Neural progenitor cell (in vitro differentiated cells): ENCODE measurements at regions not wholly inside any gene's neighbourhood (a gene's known extent, or its start where the extent isn't known, plus 50 kb on each side); places are given as distances from the start of the nearest gene placed in this dataset.

Experiments
- DNase-seq: peaks from one replicate; pipeline ENCODE4 v3.0.0-alpha.2; 2016; ENCODE audit warnings: low spot score
- H2AFZ ChIP-seq: fragments of 200-600 bp; sonication (generic); replicated peaks from 2 replicates; pipeline ENCODE4 v1.6.1; 2016; ENCODE audit warnings: antibody characterized with exemption
- H3F3A ChIP-seq: fragments of 200-600 bp; sonication (generic); 2 replicates; pipeline ENCODE4 v1.6.1; 2016; ENCODE audit warnings: antibody characterized with exemption, low read depth
- H3K27ac ChIP-seq: fragments of 200-600 bp; sonication (generic); 2 replicates; pipeline ENCODE4 v1.5.1; 2016; ENCODE audit warnings: mild to moderate bottlenecking
- H3K27me3 ChIP-seq: fragments of 200-600 bp; sonication (generic); 2 replicates; pipeline ENCODE4 v1.6.1; 2016; ENCODE audit warnings: mild to moderate bottlenecking, moderate library complexity
- H3K36me3 ChIP-seq: fragments of 200-600 bp; sonication (generic); 2 replicates; pipeline ENCODE4 v1.5.1; 2016
- H3K4me1 ChIP-seq: fragments of 200-600 bp; sonication (generic); 2 replicates; pipeline ENCODE4 v1.6.1; 2016; ENCODE audit warnings: mixed run types
- H3K4me2 ChIP-seq: fragments of 200-600 bp; sonication (generic); 2 replicates; pipeline ENCODE4 v1.6.1; 2016
- H3K4me3 ChIP-seq: fragments of 200-600 bp; sonication (generic); 2 replicates; pipeline ENCODE4 v1.5.1; 2016
- H3K79me2 ChIP-seq: fragments of 200-600 bp; sonication (generic); 2 replicates; pipeline ENCODE4 v1.6.1; 2016; ENCODE audit warnings: low read depth
- H3K9ac ChIP-seq: fragments of 200-600 bp; sonication (generic); 2 replicates; pipeline ENCODE4 v1.6.1; 2016
- H3K9me3 ChIP-seq: fragments of 200-600 bp; sonication (generic); 2 replicates; pipeline ENCODE4 v1.5.1; 2016; ENCODE audit warnings: low read depth
- H4K20me1 ChIP-seq: fragments of 200-600 bp; sonication (generic); 2 replicates; pipeline ENCODE4 v1.6.1; 2016; ENCODE audit warnings: low read depth
- H3K27ac Mint-ChIP-seq: 3 replicates; pipeline ENCODE4 v1.8.0; 2021; ENCODE audit warnings: mixed read lengths
- H3K27me3 Mint-ChIP-seq: 2 replicates; pipeline ENCODE4 v1.8.0; 2022; ENCODE audit warnings: low read depth, mild to moderate bottlenecking, inconsistent platforms, moderate library complexity, mixed read lengths; ENCODE audit not compliant: insufficient read depth
- H3K36me3 Mint-ChIP-seq: 3 replicates; pipeline ENCODE4 v1.8.0; 2021; ENCODE audit warnings: mixed read lengths
- H3K4me1 Mint-ChIP-seq: 3 replicates; pipeline ENCODE4 v1.8.0; 2021; ENCODE audit warnings: mixed read lengths
- H3K4me3 Mint-ChIP-seq: 3 replicates; pipeline ENCODE4 v1.8.0; 2021; ENCODE audit warnings: mild to moderate bottlenecking, moderate library complexity, mixed read lengths
- H3K9me3 Mint-ChIP-seq: 3 replicates; pipeline ENCODE4 v1.8.0; 2020; ENCODE audit warnings: mixed read lengths
- EZH2 ChIP-seq: fragments of 200-600 bp; sonication (generic); IDR thresholded peaks from 2 replicates; pipeline ENCODE4 v1.6.1; 2017; ENCODE audit warnings: antibody characterized with exemption, mild to moderate bottlenecking, moderate library complexity
- EZH2phosphoT487 ChIP-seq: fragments of 200-600 bp; sonication (generic); IDR thresholded peaks from 2 replicates; pipeline ENCODE4 v1.6.1; 2017; ENCODE audit warnings: antibody characterized with exemption
- TF ChIP-seq, protein P1 (sequence below): fragments of 200-600 bp; sonication (generic); IDR thresholded peaks from 2 replicates; pipeline ENCODE4 v1.5.1; 2017; ENCODE audit warnings: antibody characterized with exemption, mild to moderate bottlenecking

DNA sequence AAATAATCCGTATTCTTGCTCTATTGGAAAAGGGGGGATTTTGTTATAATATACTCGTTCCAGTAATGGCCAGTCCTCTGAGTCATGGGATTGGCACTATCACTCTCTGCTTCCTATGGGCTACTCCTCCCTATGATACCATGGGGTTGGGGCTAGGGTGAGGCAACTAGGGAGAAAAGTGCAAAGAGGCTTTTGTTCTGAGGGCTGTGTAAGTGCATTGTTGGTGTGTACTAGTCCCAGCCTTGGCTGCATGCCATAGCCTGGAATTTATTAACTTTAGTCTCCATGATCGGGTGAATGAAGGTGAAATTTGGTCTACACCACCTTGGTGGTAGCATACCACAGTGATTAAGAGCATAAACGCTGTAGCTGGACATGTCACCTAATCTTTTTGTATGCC is 247.6 kb downstream of the RPAP3 start:
- H3K9me3 Mint-ChIP-seq = peaks cover 15% of the 10 kb centered on the region
- no peaks in the 10 kb centered on the region for H3K36me3 Mint-ChIP-seq
- H3K4me3 Mint-ChIP-seq = no peak overlapping the region
- Histone ChIP-seq H3K4me1 (no peaks in the 10 kb centered on the region), H3K4me2 (no peak overlapping the region), H3K36me3 (no peaks in the 10 kb centered on the region), H3K27ac (no peak overlapping the region), H3K4me3 (no peak overlapping the region), H3K27me3 (no peaks in the 10 kb centered on the region), H3F3A (no peaks in the 10 kb centered on the region), H3K9me3 (no peaks in the 10 kb centered on the region), H3K79me2 (no peaks in the 10 kb centered on the region), H2AFZ (no peak overlapping the region), H3K9ac (no peak overlapping the region), H4K20me1 (no peaks in the 10 kb centered on the region)
- no peak for DNase-seq
- H3K27ac Mint-ChIP-seq = no peak overlapping the region
- H3K27me3 Mint-ChIP-seq = no peaks in the 10 kb centered on the region
- no peaks in the 10 kb centered on the region for H3K4me1 Mint-ChIP-seq
- no peak for TF ChIP-seq EZH2
- TF ChIP-seq, protein P1, sequence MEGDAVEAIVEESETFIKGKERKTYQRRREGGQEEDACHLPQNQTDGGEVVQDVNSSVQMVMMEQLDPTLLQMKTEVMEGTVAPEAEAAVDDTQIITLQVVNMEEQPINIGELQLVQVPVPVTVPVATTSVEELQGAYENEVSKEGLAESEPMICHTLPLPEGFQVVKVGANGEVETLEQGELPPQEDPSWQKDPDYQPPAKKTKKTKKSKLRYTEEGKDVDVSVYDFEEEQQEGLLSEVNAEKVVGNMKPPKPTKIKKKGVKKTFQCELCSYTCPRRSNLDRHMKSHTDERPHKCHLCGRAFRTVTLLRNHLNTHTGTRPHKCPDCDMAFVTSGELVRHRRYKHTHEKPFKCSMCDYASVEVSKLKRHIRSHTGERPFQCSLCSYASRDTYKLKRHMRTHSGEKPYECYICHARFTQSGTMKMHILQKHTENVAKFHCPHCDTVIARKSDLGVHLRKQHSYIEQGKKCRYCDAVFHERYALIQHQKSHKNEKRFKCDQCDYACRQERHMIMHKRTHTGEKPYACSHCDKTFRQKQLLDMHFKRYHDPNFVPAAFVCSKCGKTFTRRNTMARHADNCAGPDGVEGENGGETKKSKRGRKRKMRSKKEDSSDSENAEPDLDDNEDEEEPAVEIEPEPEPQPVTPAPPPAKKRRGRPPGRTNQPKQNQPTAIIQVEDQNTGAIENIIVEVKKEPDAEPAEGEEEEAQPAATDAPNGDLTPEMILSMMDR = no peak
- no peak for TF ChIP-seq EZH2phosphoT487

- H3K27me3 Mint-ChIP-seq = no peaks in the 10 kb centered on the region
- no peaks in the 10 kb centered on the region for H3F3A ChIP-seq
- H4K20me1 ChIP-seq = no peaks in the 10 kb centered on the region
- H3K79me2 ChIP-seq = no peaks in the 10 kb centered on the region
- no peaks in the 10 kb centered on the region for H3K36me3 Mint-ChIP-seq
- TF ChIP-seq EZH2 = no peak
- TF ChIP-seq, protein P1 = no peak
- TF ChIP-seq EZH2phosphoT487 = no peak
- H3K4me1 Mint-ChIP-seq = peaks cover 3% of the 10 kb centered on the region
- H3K27ac ChIP-seq = no peak overlapping the region
- no peak overlapping the region for H3K4me3 Mint-ChIP-seq
- no peaks in the 10 kb centered on the region for H3K36me3 ChIP-seq
- no peak overlapping the region for H3K9ac ChIP-seq
- DNase-seq = no peak
- H3K27me3 ChIP-seq = no peaks in the 10 kb centered on the region
- H3K4me3 ChIP-seq = no peak overlapping the region
- no peaks in the 10 kb centered on the region for H3K9me3 ChIP-seq
- H3K4me1 ChIP-seq = no peaks in the 10 kb centered on the region
- no peak overlapping the region for H3K4me2 ChIP-seq
- H2AFZ ChIP-seq = no peak overlapping the region
- no peak overlapping the region for H3K27ac Mint-ChIP-seq
- peaks cover under 1% of the 10 kb centered on the region for H3K9me3 Mint-ChIP-seq
Observed at GRCh38 chr12:47449797-47450196, 256.0 kb downstream of the RPAP3 start.

DNA sequence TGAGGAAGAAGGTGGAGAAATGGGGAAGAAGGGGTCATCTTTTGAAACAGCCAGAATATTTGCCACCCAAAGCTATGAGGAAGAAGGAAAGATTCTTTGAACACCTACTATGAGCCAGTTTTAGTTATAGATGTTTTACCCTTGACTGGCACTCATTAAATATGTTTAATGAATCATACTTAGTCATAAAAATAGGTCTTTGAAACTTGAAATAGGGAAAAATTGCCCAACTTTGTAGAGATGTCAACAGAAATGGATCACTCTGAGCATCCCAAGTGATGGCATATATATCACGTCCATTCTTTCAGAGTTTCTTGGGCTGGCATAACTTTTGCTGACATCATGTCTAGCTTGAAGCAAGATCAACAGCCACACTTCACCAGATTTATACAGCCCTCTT is 263.5 kb downstream of the RPAP3 start:
- Mint-ChIP-seq H3K9me3 (peaks cover 10% of the 10 kb centered on the region), H3K27ac (no peak overlapping the region), H3K27me3 (no peaks in the 10 kb centered on the region), H3K4me1 (no peaks in the 10 kb centered on the region), H3K36me3 (no peaks in the 10 kb centered on the region), H3K4me3 (no peak overlapping the region)
- Histone ChIP-seq H3K4me3 (no peak overlapping the region), H3K4me2 (no peak overlapping the region), H3F3A (no peaks in the 10 kb centered on the region), H3K27ac (no peak overlapping the region), H3K79me2 (no peaks in the 10 kb centered on the region), H4K20me1 (no peaks in the 10 kb centered on the region), H3K27me3 (no peaks in the 10 kb centered on the region), H3K9ac (no peak overlapping the region), H3K4me1 (no peaks in the 10 kb centered on the region), H2AFZ (no peak overlapping the region), H3K36me3 (no peaks in the 10 kb centered on the region), H3K9me3 (no peaks in the 10 kb centered on the region)
- no peak for DNase-seq
- TF ChIP-seq EZH2phosphoT487 = no peak
- no peak for TF ChIP-seq EZH2
- TF ChIP-seq, protein P1 = no peak
